Vagina (tissue), 2 donors: ENCODE measurements at regions not wholly inside any gene's neighbourhood (a gene's known extent, or its start where the extent isn't known, plus 50 kb on each side); places are given as distances from the start of the nearest gene placed in this dataset.

Experiments used
- DNase-seq, 2 donors: peaks; one replicate each; pipeline ENCODE4 v3.0.0-alpha.2; 2017; ENCODE audit errors: extremely low spot score in 2 of 2
- H3K27ac ChIP-seq: fragments of 200-600 bp; sonication (generic); one replicate; pipeline ENCODE4 v1.5.1; 2019
- H3K27me3 ChIP-seq: fragments of 200-600 bp; sonication (generic); one replicate; pipeline ENCODE4 v1.5.1; 2019
- H3K36me3 ChIP-seq, 2 donors: fragments of 200-600 bp; sonication (generic); one replicate each; pipeline ENCODE4 v1.5.1; 2017 to 2019
- H3K4me1 ChIP-seq: fragments of 200-600 bp; sonication (generic); one replicate; pipeline ENCODE4 v1.5.1; 2019
- H3K4me3 ChIP-seq, 2 donors: fragments of 200-600 bp; sonication (generic); 1 replicate in 1 of 2; 2 replicates in 1 of 2; pipeline ENCODE4 v1.5.1; 2016 to 2019
- H3K9me3 ChIP-seq: fragments of 200-600 bp; sonication (generic); one replicate; pipeline ENCODE4 v1.5.1; 2019
- POLR2A ChIP-seq, 2 donors: fragments of 450-650 bp; IDR thresholded peaks; one replicate each; pipeline ENCODE4 v1.6.1; 2017; ENCODE audit warnings: antibody characterized with exemption in 2 of 2, mild to moderate bottlenecking in 2 of 2, moderate library complexity in 2 of 2
- POLR2AphosphoS5 ChIP-seq, 2 donors: sonication (generic); formaldehyde crosslinking; IDR thresholded peaks; one replicate each; pipeline ENCODE4 v1.9.0; 2017; ENCODE audit warnings: antibody characterized with exemption in 2 of 2, mild to moderate bottlenecking in 2 of 2, low read depth in 1 of 2; ENCODE audit not compliant: insufficient read depth in 1 of 2
- intact Hi-C: fragments of 100-400 bp; cut with DNase I; formaldehyde crosslinking; loops from one replicate; pipeline ENCODE4 v1.15.1; 2023
- TF ChIP-seq, protein P1 (sequence below), 3 experiments: fragments of 450-650 bp in 2 of 3; fragments of 200-600 bp in 1 of 3; sonication (generic) in 1 of 3; IDR thresholded peaks; one replicate each; pipeline ENCODE4 v1.5.1; 2017 to 2019; ENCODE audit warnings: antibody characterized with exemption in 3 of 3, mild to moderate bottlenecking in 2 of 3, moderate library complexity in 2 of 3

GRCh38 chr10:85175635-85176034, 847.2 kb downstream of the CCSER2 start:
- intact Hi-C loops = no loop called here
- H3K27ac ChIP-seq = no peak overlapping the region
- DNase-seq = no peak
- no peaks in the 10 kb centered on the region for H3K27me3 ChIP-seq
- H3K4me3 ChIP-seq = no peak overlapping the region
- H3K4me1 ChIP-seq = no peaks in the 10 kb centered on the region
- H3K36me3 ChIP-seq = no peaks in the 10 kb centered on the region
- no peaks in the 10 kb centered on the region for H3K9me3 ChIP-seq
- no peak for TF ChIP-seq POLR2A (IDR thresholded peaks at IDR 0.05)
- no peak for TF ChIP-seq POLR2AphosphoS5 (IDR thresholded peaks at IDR 0.05; ENCODE audit: insufficient read depth in 1 of 2, low read depth in 1 of 2)
- TF ChIP-seq, protein P1, sequence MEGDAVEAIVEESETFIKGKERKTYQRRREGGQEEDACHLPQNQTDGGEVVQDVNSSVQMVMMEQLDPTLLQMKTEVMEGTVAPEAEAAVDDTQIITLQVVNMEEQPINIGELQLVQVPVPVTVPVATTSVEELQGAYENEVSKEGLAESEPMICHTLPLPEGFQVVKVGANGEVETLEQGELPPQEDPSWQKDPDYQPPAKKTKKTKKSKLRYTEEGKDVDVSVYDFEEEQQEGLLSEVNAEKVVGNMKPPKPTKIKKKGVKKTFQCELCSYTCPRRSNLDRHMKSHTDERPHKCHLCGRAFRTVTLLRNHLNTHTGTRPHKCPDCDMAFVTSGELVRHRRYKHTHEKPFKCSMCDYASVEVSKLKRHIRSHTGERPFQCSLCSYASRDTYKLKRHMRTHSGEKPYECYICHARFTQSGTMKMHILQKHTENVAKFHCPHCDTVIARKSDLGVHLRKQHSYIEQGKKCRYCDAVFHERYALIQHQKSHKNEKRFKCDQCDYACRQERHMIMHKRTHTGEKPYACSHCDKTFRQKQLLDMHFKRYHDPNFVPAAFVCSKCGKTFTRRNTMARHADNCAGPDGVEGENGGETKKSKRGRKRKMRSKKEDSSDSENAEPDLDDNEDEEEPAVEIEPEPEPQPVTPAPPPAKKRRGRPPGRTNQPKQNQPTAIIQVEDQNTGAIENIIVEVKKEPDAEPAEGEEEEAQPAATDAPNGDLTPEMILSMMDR (IDR thresholded peaks at IDR 0.05) = no peak

DNA sequence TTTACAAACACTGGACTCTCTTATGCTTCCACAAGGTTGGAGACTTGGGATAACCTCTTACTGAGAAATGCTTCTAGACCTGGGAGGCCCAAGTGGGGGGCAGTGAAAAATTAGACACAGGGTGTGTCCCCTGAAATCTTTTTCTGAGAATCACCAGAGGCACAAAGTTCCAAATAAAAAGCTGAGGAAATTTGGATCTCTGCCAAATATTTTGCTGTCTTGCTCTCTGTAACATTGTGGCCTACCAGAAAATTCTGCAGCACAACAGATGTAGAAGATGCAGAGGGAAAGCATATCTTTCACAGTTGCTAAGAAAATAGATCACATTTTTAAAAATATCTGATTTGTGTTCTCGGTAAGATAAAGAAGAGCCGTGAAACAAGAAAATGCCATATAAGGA, 849.4 kb downstream of the CCSER2 start:
- no peaks in the 10 kb centered on the region for H3K9me3 ChIP-seq
- intact Hi-C loops = loop anchor here (1.0 kb wide), 1 partner anchor 32 kb away; no protein-coding TSS in a partner anchor
- TF ChIP-seq POLR2AphosphoS5 (IDR thresholded peaks at IDR 0.05; ENCODE audit: insufficient read depth in 1 of 2, low read depth in 1 of 2) (no peak), POLR2A (IDR thresholded peaks at IDR 0.05) (no peak)
- TF ChIP-seq, protein P1 (IDR thresholded peaks at IDR 0.05) = no peak

GRCh38 chr10:85187047-85187446, 858.7 kb downstream of the CCSER2 start:
- intact Hi-C loops = no loop called here
- Histone ChIP-seq H3K4me3 (no peak overlapping the region), H3K27ac (no peak overlapping the region), H3K36me3 (no peaks in the 10 kb centered on the region), H3K4me1 (no peaks in the 10 kb centered on the region), H3K9me3 (no peaks in the 10 kb centered on the region), H3K27me3 (no peaks in the 10 kb centered on the region)
- no peak for DNase-seq
- no peak for TF ChIP-seq POLR2A (IDR thresholded peaks at IDR 0.05)
- TF ChIP-seq, protein P1 (IDR thresholded peaks at IDR 0.05) = no peak
- no peak for TF ChIP-seq POLR2AphosphoS5 (IDR thresholded peaks at IDR 0.05; ENCODE audit: insufficient read depth in 1 of 2, low read depth in 1 of 2)

More for the DNA sequence above, 849.4 kb downstream of the CCSER2 start:
- DNase-seq = no peak
- no peaks in the 10 kb centered on the region for H3K27me3 ChIP-seq
- no peak overlapping the region for H3K27ac ChIP-seq
- H3K36me3 ChIP-seq = no peaks in the 10 kb centered on the region
- no peak overlapping the region for H3K4me3 ChIP-seq
- H3K4me1 ChIP-seq = no peaks in the 10 kb centered on the region

- Histone ChIP-seq H3K27ac (no peak overlapping the region), H3K4me3 (no peak overlapping the region), H3K9me3 (no peaks in the 10 kb centered on the region), H3K4me1 (no peaks in the 10 kb centered on the region), H3K27me3 (no peaks in the 10 kb centered on the region), H3K36me3 (no peaks in the 10 kb centered on the region)
- DNase-seq = no peak
- intact Hi-C loops = no loop called here
- TF ChIP-seq POLR2A (IDR thresholded peaks at IDR 0.05) (no peak), POLR2AphosphoS5 (IDR thresholded peaks at IDR 0.05; ENCODE audit: insufficient read depth in 1 of 2, low read depth in 1 of 2) (no peak)
- TF ChIP-seq, protein P1 (IDR thresholded peaks at IDR 0.05) = no peak
Measured at GRCh38 chr10:85188770-85189484, 860.5 kb downstream of the CCSER2 start.

- intact Hi-C loops = no loop called here
- no peak overlapping the region for H3K4me3 ChIP-seq
- no peak for DNase-seq
Measured at GRCh38 chr10:85193796-85194195, 865.4 kb downstream of the CCSER2 start.

More at GRCh38 chr10:85193796-85194195, 865.4 kb downstream of the CCSER2 start:
- TF ChIP-seq POLR2A (IDR thresholded peaks at IDR 0.05) = no peak
- TF ChIP-seq, protein P1 (IDR thresholded peaks at IDR 0.05) = no peak
- no peak for TF ChIP-seq POLR2AphosphoS5 (IDR thresholded peaks at IDR 0.05; ENCODE audit: insufficient read depth in 1 of 2, low read depth in 1 of 2)
- no peaks in the 10 kb centered on the region for H3K27me3 ChIP-seq
- no peaks in the 10 kb centered on the region for H3K36me3 ChIP-seq
- H3K9me3 ChIP-seq = no peaks in the 10 kb centered on the region
- no peaks in the 10 kb centered on the region for H3K4me1 ChIP-seq
- no peak overlapping the region for H3K27ac ChIP-seq
